Esophagus squamous epithelium (tissue), 5 donors: ENCODE measurements at regions not wholly inside any gene's neighbourhood (a gene's known extent, or its start where the extent isn't known, plus 50 kb on each side); places are given as distances from the start of the nearest gene placed in this dataset.

ENCODE experiments used
- DNase-seq: peaks from one replicate; lab custom pipeline; 2025; lab: John Stamatoyannopoulos, UW
- H3K27ac ChIP-seq, 4 donors: fragments of 200-600 bp; sonication (generic); one replicate each; pipeline ENCODE4 v1.5.1; 2016 to 2019; ENCODE audit warnings: mild to moderate bottlenecking in 1 of 4
- H3K27me3 ChIP-seq, 4 donors: fragments of 200-600 bp; sonication (generic); 1 replicate in 3 of 4; 2 replicates in 1 of 4; pipeline versions ENCODE4 v1.5.1 to v1.6.0; 2017 to 2021; ENCODE audit warnings: antibody characterized with exemption in 1 of 4
- H3K36me3 ChIP-seq, 3 donors: fragments of 200-600 bp; sonication (generic); one replicate each; pipeline ENCODE4 v1.5.1; 2016 to 2019
- H3K4me1 ChIP-seq, 3 donors: fragments of 200-600 bp; sonication (generic); one replicate each; pipeline ENCODE4 v1.5.1; 2017 to 2019
- H3K4me3 ChIP-seq, 4 donors: fragments of 200-600 bp; sonication (generic); 1 replicate in 3 of 4; 2 replicates in 1 of 4; pipeline ENCODE4 v1.5.1; 2016 to 2019; ENCODE audit warnings: mild to moderate bottlenecking in 2 of 4, moderate library complexity in 1 of 4
- H3K9me3 ChIP-seq, 3 donors: fragments of 200-600 bp; sonication (generic); one replicate each; pipeline ENCODE4 v1.5.1; 2016 to 2019
- POLR2A ChIP-seq, 4 donors: fragments of 450-650 bp; IDR thresholded peaks; one replicate each; pipeline ENCODE4 v1.6.1; 2017; ENCODE audit warnings: antibody characterized with exemption in 4 of 4, mild to moderate bottlenecking in 4 of 4, moderate library complexity in 3 of 4
- WGBS, 2 donors: methylation state at CpG; one replicate each; pipeline ENCODE4 v1.1.5; 2018; 5-methylcytosine and 5-hydroxymethylcytosine counted together
- intact Hi-C: fragments of 100-400 bp; cut with DNase I; formaldehyde crosslinking; loops from one replicate; pipeline ENCODE4 v1.15.0; 2022
- TF ChIP-seq, protein P1 (sequence below), 6 experiments: fragments of 450-650 bp in 4 of 6; fragments of 200-600 bp in 2 of 6; sonication (generic) in 2 of 6; IDR thresholded peaks; one replicate each; pipeline ENCODE4 v1.5.1; 2016 to 2019; ENCODE audit warnings: antibody characterized with exemption in 6 of 6, mild to moderate bottlenecking in 4 of 6, moderate library complexity in 4 of 6
- donor health status: DM: yes; HTN: yes; CAD: no.

DNA sequence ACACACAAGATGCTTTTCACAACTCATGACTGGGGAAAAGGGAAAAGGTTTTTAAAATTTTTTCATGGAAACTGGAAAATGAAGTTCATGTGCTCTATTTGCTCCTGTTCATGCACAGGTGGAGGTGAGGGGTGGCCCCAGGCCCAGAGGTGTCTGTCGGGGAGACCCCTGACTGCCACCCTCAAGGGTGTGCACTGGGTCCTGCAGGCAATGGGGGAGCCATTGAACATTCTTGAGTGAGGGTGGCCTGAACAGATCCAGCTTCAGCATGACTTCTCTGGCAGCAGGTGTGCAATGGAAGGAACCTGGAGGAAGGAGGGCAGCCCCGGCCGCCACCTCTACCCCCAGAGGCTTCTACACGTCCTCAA lies 145.3 kb upstream of the IQSEC1 start:
- Histone ChIP-seq H3K27me3 (peaks cover 0 to 26% (median 0%) of the 10 kb centered on the region in 4 donors), H3K4me1 (peaks cover 0 to 10% (median 0%) of the 10 kb centered on the region in 3 donors), H3K27ac (no peak overlapping the region), H3K4me3 (no peak overlapping the region), H3K36me3 (no peaks in the 10 kb centered on the region), H3K9me3 (no peaks in the 10 kb centered on the region)
- TF ChIP-seq, protein P1, sequence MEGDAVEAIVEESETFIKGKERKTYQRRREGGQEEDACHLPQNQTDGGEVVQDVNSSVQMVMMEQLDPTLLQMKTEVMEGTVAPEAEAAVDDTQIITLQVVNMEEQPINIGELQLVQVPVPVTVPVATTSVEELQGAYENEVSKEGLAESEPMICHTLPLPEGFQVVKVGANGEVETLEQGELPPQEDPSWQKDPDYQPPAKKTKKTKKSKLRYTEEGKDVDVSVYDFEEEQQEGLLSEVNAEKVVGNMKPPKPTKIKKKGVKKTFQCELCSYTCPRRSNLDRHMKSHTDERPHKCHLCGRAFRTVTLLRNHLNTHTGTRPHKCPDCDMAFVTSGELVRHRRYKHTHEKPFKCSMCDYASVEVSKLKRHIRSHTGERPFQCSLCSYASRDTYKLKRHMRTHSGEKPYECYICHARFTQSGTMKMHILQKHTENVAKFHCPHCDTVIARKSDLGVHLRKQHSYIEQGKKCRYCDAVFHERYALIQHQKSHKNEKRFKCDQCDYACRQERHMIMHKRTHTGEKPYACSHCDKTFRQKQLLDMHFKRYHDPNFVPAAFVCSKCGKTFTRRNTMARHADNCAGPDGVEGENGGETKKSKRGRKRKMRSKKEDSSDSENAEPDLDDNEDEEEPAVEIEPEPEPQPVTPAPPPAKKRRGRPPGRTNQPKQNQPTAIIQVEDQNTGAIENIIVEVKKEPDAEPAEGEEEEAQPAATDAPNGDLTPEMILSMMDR (IDR thresholded peaks at IDR 0.05): no peak
- no peak for TF ChIP-seq POLR2A (IDR thresholded peaks at IDR 0.05)
- no peak for DNase-seq
- WGBS, 2 donors: 53 to 62% methylated on average over 4 of the region's 4 CpGs
- intact Hi-C loops: no loop called here

DNA sequence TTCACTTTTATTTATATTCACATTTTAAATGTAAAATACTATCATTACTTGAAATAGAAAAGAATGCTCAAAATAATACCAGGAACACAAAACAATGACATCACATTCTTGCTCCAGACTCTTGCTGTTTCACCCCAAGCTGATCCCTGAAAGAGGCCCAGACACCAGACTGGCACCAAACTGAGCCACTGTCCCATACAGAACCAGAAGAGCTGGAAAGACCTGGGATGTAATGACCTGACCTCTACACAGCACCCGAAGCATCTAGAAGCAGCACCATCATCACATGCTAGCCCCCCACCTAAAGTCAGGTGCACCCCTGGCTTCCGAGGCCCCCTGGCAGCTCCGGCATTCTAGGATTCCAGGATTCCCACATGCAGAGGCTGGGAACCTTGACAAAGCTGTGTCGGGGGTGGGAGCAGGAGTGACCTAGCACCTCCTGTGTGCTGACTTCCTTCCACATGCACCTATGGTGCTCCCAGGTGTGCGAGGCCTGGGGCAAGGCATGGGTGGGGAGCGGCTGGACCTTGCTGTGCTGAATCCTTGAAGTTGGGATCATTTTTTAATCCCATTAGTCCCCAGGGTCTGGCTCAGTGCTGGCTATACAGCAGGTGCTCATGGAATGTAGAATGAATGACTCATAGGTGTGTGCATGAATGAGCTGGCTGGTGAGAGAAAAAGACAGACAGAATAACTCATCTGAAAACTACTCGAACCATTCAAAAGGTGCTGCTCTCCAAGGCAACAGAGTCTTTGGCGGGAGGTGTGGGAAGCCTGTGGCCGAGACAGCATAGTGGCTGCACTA lies 144.7 kb upstream of the IQSEC1 start:
- WGBS, 2 donors: 40 to 47% methylated on average over 5 to 6 of the region's 9 CpGs
- intact Hi-C loops: no loop called here
- H3K9me3 ChIP-seq: no peaks in the 10 kb centered on the region
- TF ChIP-seq, protein P1 (IDR thresholded peaks at IDR 0.05): no peak
- no peak for TF ChIP-seq POLR2A (IDR thresholded peaks at IDR 0.05)
- DNase-seq: no peak
- H3K4me1 ChIP-seq: peaks cover 0 to 10% (median 0%) of the 10 kb centered on the region in 3 donors
- no peak overlapping the region for H3K4me3 ChIP-seq
- H3K27ac ChIP-seq: no peak overlapping the region
- peaks cover 0 to 26% (median 0%) of the 10 kb centered on the region in 4 donors for H3K27me3 ChIP-seq
- H3K36me3 ChIP-seq: no peaks in the 10 kb centered on the region

DNA sequence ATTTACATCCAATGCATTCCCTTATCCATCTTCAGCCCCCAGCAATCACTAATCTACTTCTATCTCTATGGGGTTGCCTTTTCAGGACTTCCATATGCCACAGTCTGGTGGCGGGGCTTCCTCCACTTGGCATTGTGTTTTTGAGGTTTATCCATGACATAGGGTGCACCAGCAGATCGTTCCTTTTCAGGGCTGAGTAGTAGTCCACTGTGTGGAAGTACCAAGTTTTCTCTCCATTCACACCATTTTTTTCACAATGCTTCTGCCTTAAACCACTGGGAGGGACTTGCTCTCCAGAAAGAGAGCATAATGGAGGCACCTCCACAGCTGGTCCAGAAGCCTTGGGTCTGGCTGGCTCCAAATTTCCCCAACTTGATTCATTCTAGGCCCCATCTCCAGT lies 144.0 kb upstream of the IQSEC1 start:
- H3K4me3 ChIP-seq: no peak overlapping the region
- H3K9me3 ChIP-seq: no peaks in the 10 kb centered on the region
- TF ChIP-seq, protein P1 (IDR thresholded peaks at IDR 0.05): no peak
- no peak for TF ChIP-seq POLR2A (IDR thresholded peaks at IDR 0.05)
- no peaks in the 10 kb centered on the region for H3K36me3 ChIP-seq
- H3K27me3 ChIP-seq: peaks cover 0 to 26% (median 0%) of the 10 kb centered on the region in 4 donors
- H3K4me1 ChIP-seq: peaks cover 0 to 10% (median 0%) of the 10 kb centered on the region in 3 donors
- H3K27ac ChIP-seq: no peak overlapping the region
- intact Hi-C loops: no loop called here
- 84% methylated on average over 2 of the region's 2 CpGs for WGBS, 2 donors
- DNase-seq: no peak

DNA sequence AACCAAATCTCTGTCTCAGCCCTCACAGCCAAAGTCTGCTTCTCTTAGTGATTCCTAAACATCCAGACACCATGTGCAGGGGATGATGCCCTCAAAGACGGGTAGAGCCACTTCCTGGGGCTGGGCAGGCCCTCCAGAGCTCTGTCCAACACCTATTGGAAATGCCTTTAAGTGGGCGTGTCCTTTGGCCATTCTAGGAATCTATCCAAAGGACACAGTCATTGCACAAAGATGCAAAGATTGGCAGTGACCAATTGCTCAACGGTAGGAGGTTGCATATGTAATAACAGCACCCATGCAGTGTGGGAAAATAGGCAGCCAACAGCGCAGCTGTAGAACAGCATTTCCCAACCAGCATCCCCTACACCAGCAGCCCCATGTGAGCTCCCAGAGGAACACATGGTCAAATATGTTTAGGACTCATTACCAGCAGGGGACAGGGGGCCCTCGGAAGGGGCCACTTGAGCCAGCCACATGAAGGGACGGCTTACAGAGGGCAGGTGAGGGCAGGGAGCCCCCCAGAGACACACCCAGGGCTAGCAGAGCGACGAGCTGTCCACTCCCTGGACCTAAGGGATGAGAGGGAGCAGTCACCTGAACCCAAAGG lies 142.8 kb upstream of the IQSEC1 start:
- Histone ChIP-seq H3K4me1 (peaks cover 0 to 10% (median 0%) of the 10 kb centered on the region in 3 donors), H3K4me3 (no peak overlapping the region), H3K27me3 (peaks cover 0 to 28% (median 0%) of the 10 kb centered on the region in 4 donors), H3K27ac (no peak overlapping the region), H3K36me3 (no peaks in the 10 kb centered on the region), H3K9me3 (no peaks in the 10 kb centered on the region)
- intact Hi-C loops: no loop called here
- WGBS, 2 donors: 48 to 74% methylated on average over 6 to 8 of the region's 8 CpGs
- no peak for DNase-seq
- TF ChIP-seq, protein P1 (IDR thresholded peaks at IDR 0.05): no peak
- no peak for TF ChIP-seq POLR2A (IDR thresholded peaks at IDR 0.05)

DNA sequence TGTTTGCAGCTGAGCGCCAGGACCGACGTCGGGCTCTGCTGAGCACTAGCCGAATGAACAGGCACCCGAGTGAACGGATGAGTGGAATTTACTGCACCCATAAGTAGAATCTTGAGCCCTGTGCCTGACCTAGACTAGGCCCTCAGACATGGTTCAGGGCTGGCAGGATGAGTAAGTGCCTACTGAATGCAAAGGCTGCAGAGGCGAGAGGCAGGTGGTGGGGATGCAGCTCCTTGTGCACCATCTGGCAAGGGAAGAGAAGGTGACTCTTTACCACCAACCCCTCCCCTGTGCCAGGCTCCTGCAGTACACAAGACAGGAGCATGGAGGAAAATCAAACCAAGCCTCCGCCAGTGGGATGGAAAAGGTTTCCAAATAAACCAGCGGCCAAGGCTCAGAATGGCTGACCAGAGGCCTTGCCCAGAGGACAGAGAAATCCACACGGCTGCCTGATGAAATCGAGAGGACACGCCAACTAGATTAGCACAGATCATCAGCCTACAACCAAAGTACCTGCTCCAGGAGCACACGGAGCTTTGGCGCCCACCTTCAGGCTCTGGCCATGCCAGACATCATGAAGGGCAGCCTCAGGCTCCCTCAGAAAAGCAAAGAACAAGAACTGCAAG lies 141.7 kb upstream of the IQSEC1 start:
- H3K4me3 ChIP-seq: no peak overlapping the region
- peaks cover 0 to 10% (median 0%) of the 10 kb centered on the region in 3 donors for H3K4me1 ChIP-seq
- DNase-seq: no peak
- intact Hi-C loops: no loop called here
- 96 to 100% methylated on average over 4 to 6 of the region's 15 CpGs for WGBS, 2 donors
- H3K27me3 ChIP-seq: peaks cover 0 to 29% (median 0%) of the 10 kb centered on the region in 4 donors
- H3K9me3 ChIP-seq: no peaks in the 10 kb centered on the region
- H3K36me3 ChIP-seq: no peaks in the 10 kb centered on the region
- TF ChIP-seq, protein P1 (IDR thresholded peaks at IDR 0.05): no peak
- no peak for TF ChIP-seq POLR2A (IDR thresholded peaks at IDR 0.05)
- H3K27ac ChIP-seq: no peak overlapping the region
